HG02884 (cell line): ENCODE measurements at regions not wholly inside any gene's neighbourhood (a gene's known extent, or its start where the extent isn't known, plus 50 kb on each side); places are given as distances from the start of the nearest gene placed in this dataset.
A peak's percentile ranks its signal among the peaks of the same experiment; 100 is the strongest.
"Not testable (repeated sequence)": the region's sequence is repeated elsewhere in the genome, so short reads cannot be mapped to it uniquely, and the experiment has no call there.

ENCODE experiments used
- ATAC-seq: cut with Tn5 transposase; IDR thresholded peaks from one replicate; pipeline ENCODE4 v1.9.1; 2021; ENCODE audit warnings: mild to moderate bottlenecking, moderate library complexity; ENCODE audit not compliant: unreplicated experiment

DNA sequence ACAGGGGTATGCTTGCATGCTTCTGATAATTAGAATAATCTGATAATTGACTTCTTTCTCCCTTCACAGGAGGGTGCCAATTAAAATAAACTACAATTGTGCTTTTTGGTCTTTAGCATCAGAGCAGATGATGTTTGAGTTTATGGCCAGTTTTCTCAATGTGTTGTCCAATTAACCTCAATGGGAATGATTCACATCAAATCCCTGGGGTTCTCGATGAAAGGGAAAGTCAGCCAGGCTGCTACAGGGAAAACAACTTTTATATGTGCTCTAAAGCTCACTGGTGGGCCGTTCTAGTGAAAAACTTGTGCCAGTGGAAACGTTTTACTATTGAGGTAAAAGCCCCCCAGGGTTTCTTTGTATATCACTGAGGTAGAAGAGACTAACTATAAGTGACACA, 887.3 kb upstream of the CRIM1 start:
- ATAC-seq, result no peak

DNA sequence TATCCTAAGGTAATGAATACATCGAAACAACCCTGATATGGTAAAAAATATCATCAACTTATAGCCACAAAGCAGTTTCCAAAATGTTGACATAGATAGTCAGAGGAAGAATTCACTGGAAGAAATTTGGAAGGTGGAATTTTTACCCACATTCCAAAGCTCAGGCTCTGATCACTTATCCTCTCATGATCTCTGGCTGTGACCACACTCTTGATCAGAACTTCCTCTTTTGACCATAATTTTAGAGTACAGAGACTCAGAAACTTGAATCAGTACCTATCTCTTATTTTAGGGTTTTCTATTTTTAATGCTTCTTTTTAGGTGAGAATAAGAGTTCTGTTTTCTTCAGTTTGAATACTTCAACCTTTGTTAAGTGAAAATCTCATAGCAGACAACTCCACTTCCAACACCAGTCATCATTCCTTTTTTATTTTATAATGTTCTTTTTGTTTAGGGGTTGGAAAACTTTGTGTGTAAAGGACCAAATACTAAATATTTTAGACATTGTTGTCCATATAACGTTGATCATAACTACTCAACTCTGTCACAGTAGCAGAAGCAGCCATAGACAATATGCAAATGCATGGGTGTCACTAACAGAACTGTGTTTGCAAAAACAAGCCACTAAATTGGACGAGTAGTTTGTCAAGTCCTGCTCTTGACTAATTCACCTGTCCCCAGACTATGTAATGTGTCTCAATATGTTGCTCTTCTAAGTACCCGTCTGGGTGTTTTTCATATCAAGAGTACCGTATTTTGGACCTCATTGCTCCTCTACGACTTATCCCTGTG, 891.6 kb upstream of the CRIM1 start:
- ATAC-seq, result no peak

DNA sequence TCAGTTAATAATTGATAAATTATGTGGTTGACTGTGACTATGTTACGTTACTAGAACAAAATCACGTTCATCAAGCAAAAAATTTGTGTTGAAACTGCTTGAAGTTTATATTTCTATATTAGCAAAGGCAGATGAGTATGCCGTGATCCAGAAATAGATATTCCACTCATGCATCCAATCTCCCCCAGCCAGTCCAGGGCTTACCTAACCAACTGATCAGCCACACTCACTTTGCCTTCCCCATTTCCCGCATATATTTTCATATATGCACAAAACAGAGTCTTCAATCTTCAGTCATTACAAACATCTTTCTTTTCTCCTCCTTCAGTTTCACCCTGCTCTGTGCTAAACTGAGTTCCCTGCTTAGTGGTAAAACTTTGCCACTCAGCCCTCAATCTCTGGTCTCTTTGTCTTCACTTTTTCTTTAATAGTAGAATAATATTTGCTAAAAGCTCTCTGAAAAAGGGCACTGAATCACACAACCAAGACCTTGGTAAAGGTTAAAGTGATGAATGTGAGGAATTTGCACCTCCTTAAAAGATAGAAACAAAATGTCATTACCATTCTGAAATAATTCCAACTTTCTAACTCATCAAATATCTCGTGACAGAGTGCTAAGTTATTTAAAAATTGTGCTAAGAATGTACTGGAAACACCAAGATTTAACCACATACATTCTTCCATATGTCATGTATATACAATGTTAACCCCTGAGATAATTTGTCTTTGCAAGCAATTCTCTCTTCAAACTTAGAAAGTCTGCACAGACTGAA, 893.2 kb upstream of the CRIM1 start:
- no peak for ATAC-seq

DNA sequence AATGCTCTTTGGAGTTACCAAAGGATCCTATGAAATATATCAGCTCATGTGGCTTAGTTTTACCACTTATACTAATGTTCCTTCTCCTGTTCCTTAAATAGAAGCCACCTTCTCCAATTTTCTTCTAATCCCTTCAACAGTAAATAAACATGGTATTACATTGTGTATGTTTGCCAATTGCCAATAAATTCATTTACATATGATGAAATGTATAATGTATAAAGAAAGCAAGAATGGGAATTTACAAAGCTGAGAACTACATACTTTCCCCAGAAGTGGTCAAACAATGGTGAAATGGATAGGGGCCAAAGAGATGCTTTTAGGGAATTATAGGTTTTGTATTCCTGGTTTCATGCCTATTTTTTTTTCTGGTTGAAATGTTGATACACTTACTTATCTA, 894.2 kb upstream of the CRIM1 start:
- no peak for ATAC-seq

DNA sequence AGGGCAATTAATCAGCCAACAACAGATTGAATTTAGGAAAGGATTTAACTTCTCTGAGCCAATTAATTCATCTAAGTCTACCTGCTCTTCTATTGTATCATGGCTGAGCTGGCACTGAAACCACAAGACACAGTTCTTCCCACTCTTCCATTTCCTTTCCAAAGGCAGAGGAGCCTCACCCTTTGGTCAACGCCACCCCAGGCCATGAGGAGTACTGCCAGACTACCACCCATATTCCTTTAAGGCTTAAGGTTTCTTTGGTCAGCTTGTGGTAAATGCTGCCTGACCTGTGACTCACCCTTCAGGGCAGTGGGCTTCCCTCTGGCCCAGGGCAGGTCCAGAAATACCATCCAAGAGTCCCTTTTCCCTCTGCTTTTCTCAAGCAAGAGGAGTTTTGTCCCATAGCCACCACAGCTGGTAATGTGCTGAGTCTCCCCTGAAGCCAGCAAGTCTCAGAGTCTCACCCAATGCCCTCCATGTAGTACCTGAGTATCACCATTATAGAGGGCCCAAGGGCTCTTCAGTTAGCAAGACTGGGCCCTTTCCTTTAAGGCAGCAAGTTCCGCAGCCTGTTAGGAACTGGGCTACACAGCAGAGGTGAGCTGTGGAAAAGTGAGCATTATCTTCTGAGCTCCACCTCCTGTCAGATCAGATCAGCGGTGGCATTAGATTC, 900.5 kb upstream of the CRIM1 start:
- no peak for ATAC-seq

DNA sequence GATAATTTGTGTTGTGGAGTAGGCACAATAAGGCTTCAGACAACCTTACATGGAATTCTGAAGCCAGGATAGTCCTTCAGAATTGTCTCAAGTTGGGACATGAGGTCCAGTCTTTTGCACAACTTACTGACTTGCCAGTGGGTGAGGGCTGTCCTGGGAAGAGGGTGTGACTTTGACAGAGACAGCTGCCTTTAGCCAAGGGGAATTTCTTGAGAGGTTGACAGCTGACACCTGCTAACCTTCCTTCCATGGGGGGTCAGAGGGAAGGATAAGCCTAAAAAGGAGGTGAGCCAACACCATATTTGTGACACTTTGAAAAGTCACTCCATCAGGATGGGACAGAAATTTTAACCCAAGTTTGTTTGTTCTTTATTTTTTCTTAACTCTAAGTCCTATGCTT, 907.8 kb upstream of the CRIM1 start:
- ATAC-seq, result no peak

DNA sequence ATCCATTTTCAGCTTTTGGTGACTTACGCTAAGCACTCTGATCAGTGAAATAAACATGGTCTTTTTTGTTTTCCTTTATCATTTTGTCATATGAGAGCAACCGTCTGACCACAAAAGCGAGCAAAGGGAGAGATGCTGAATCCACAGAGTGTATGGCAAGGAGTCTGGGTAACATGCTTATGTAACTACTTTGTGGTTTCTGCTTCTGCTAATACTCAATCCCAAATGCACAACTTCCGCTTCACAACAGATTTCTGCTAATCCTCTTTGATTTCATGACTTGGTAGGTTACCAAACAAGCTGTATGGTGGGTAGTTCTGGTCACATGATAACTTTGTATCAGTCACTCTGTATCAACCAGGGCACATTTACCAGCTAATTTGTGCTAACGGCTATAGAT, 908.4 kb upstream of the CRIM1 start:
- ATAC-seq, result no peak

DNA sequence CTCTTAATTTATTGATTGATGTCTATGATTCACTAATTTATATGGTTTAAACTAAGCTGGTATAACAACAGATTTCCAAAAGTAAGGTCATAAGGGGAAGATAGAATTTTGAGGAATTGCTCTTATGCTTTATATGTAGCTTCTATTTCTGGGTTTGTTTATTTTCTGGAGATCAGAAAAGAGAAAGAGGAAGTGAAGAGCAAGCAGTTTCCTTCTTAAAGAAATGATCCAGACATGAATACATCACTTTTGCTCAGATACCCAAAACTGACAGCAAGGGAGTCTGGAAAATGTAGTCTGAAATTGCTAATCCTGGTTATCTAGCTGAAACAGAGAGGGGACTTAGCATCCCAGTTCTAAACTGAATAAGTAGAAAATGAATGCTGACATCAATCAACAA, 912.5 kb upstream of the CRIM1 start:
- no peak for ATAC-seq

DNA sequence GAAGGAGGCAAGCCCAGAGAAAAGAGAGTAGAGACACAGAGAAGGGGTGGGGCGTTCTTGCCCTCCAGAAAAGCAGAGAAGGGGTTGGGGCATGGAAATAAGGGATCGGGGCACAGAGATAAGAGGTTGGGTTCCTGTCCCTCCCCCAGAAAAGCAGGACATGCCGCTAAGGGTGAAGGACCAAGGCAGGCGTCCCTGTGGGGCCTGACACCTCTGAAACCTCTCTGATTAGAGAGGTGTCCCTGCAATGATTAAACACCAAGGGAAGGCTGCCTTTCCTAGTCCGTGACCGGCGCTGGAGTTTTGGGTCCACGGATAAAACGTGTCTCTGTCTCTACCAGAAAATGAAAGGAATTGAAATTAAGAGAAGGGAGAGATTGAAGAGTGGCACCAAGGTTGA, 914.0 kb upstream of the CRIM1 start:
- ATAC-seq, result not testable (repeated sequence)

DNA sequence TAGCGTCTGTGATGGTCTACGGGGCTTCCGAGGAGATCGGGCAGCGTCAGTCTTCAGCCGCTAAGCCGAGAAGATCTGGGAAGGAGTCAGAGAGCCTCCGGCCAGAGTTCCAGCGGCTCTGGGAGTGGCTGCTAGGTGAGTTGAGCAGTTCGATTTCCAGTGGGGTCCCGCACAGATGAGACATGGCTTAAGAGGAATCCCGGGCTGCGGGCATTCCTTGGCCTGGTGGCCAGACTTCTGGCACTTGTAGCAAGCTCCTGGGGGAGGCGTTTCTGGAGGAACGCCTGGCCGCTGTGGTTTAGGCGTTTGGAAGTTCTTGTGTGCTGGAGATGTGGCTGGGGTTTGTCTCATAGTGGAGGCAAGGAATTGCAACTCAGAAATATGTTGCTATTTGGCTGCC, 915.3 kb upstream of the CRIM1 start:
- ATAC-seq, result not testable (repeated sequence)

DNA sequence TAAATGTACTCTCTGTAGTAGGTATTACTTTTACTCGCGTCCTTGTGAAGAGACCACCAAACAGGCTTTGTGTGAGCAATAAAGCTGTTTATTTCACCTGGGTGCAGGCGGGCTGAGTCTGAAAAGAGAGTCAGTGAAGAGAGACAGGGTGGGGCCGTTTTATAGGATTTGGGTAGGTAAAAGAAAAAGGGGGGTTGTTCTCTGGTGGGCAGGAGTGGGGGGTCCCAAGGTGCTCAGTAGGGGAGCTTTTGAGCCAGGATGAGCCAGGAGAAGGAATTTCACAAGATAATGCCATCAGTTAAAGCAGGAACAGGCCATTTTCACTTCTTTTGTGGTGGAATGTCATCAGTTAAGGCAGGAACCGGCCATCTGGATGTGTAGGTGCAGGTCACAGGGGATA, 918.7 kb upstream of the CRIM1 start:
- not testable (repeated sequence) for ATAC-seq

DNA sequence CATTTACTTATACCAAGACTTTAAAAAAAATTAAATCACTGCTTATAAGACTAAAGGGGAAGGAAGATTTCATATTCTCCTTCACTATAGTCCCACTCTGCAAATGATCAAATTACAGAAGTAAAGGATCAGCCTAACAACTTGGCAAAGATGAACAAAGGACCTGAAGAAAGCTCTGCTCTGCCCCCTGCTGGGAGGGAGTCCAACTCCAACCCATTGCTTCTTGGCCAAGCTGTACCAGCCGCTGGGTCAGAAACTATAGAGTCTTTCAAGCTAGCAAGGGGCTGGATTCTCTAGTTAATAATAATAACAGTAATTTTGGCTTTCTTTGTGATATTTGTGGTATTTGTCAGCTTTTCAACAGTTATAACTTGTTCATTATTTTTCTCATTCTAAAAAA, 927.0 kb upstream of the CRIM1 start:
- ATAC-seq, result no peak

DNA sequence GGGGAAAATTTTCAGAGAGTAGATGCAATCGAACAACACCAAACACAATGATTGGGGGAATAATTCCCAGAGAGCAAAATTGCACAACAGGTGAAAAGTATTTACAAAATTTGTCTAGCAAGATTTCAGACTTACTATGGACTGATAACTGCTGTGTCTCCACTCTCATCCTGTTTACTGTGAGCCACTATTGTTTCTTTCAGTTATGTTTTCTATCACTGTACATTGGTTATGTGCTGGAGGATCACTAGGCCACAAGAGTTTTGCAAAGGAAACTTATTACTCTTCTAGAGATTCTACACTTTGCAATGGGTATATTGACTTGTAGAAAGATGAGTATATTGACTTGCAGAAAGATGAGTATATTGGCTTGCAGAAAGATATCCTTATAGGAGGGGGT, 934.1 kb upstream of the CRIM1 start:
- no peak for ATAC-seq

DNA sequence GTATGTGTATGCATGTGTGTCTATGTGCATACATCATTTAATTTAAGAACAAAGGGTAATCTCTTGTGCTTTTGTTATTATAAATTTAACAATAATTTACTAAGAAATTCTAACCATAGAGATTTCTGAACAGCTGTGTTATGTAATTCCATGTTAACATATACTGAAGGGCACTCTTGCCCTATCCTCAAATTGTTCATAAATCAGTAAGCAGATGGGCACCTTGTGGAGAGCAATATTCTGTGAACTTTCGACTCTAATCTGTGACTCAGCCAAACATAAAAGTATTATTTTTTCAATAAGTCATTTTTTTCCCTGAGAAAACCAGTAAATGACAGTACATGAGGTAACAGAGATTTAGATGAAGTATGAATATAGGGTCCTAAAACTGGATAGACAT, 938.3 kb upstream of the CRIM1 start:
- ATAC-seq, result no peak

DNA sequence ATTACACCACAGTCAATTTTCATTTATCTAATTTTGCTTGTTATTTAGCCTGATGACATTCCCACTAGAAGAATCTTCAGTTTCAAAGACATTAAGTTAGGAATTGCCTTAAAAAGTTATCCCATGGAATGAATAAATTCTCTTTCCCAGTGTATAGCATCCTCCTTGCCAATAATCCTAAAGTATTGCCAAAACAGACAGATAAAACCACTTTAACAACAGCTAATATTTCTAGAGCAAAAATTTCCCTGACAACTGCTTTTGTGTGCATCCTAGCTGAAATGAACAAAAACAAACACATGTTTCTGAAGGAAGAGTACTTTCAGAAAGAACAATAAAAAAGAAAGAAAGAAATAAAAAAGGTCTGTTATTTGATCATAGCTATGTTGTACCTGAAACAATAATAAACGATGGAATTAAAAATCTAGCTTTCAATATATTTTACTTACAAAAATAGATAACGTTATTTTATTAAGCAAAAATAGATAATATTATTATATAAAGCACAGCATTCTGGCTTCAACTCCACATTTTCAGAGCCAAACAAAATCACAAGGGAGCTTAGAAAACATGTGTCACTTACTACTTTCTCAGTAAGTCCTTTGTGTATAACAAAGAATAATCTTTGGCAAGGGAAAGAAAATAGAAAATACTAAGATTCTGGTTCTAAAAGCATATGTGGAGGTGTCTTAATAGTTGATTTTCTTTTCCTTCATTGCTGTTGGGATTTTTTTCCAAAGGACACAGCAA, 939.0 kb upstream of the CRIM1 start:
- ATAC-seq, result no peak

DNA sequence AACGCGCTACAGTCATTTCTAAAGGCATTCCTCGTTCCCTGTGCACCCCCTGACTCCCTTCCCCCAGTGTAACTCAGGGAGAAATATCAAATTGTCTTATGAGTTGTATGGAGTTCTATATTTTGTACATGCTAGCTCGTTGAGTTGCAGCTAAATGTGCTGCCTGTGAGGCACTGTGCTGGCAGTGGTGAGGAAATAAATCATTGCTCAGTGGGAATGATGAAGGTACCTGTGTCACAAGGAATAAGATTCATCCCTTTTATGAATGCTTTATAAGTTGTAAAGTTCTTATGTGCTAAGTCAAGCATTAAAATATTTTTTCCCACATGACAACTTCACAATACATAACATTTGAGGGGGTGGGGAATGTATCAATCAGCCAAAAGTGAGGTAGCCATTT, 939.6 kb upstream of the CRIM1 start:
- ATAC-seq, result no peak

DNA sequence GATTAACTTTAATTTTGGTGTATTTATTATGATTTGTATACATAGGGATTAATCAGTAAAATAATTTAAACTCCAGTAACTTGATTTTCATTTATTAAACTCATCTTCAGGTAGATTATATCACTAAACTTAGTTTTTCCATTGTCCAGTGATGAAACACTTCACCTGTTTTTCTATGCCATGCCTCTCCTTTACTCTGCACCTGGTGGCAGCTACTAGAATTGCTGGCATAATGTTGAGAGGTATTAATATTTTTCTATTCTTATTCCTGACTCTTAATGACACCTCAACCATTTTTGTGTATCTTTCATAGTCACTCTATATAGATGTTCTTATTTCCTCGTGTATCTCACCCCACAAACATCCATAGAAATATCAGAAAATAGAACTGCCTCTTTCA, 940.3 kb upstream of the CRIM1 start:
- ATAC-seq, result no peak

DNA sequence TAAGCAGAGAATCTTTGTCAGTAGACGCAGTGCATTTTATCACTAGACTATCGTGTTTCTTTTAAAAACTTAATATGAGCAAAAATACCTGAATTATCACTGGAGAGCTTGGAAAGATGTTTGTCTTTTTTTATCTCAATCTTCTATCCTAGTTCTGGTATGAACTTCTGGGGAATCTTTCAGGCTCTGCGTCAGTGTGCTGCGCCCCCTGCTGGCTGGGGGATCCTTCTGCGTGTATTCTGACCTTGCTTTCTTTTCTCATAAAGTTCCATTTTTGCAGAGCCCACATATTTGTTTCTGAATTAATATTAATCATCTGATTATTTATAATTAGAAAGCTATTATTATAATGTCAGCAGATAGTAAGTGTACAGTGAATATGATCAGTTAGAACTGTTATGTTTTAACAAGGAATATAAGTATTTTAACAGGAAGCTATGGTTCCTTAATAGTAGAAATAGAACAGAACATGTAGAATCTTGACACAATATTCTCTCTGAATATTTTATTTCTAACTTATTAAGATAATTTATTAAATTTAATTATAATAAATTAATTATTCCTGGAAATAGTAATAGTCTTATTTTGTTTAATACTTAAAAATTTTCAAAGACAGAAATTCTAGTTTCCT, 945.0 kb upstream of the CRIM1 start:
- ATAC-seq, result peak; percentile 80

DNA sequence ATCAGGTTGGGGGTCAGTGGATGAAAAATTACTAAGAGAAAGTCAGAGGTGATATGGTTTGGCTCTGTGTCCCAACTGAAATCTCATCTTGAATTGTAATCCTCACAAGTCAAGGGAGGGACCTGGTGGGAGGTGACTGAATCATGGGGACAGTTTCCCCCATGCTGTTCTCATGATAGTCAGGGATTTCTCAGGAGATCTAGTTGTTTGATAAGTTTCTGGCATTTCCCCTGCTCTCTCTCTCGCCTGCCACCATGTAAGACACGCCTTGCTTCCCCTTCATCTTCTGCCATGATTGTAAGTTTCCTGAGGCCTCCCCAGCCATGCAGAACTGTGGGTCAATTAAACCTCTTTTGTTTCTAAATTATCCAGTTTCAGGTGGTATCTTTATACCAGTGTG, 945.8 kb upstream of the CRIM1 start:
- no peak for ATAC-seq

DNA sequence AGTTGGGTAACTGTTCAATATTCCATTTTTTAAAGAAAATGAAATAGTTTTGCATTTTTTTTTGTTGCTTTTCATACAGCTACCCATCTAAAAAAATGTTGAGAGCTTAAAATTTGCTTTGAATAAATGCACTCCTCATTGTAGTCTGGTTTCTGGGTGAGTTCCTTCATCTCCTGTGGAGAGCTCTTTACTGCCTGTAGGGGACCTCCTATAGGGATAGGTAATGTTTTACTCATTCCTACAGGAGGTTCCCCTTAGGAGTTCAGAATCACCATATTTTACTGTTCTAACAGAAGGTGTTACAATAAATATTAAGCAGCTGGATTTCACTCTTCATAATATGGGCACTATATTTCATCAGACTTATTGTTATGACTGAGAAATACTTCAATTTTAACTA, 947.3 kb upstream of the CRIM1 start:
- ATAC-seq, result no peak
